Heart left ventricle (tissue), 16 donors: ENCODE measurements at regions not wholly inside any gene's neighbourhood (a gene's known extent, or its start where the extent isn't known, plus 50 kb on each side); places are given as distances from the start of the nearest gene placed in this dataset.

ENCODE experiments used
- ATAC-seq, 4 donors: fragments of 200-7000 bp; cut with Tn5 transposase; one replicate each; pipeline ENCODE4 v1.9.1; 2020 to 2022; ENCODE audit warnings: moderate library complexity in 4 of 4, mild to moderate bottlenecking in 3 of 4, moderate number of reproducible peaks in 1 of 4
- DNase-seq, 5 donors: peaks; one replicate each; pipeline ENCODE4 v3.0.0-alpha.2; 2020
- H3K27ac ChIP-seq, 12 donors: fragments of 200-600 bp; sonication (generic) in 4 of 12; one replicate each; pipeline versions ENCODE4 v1.5.0 to v1.8.0; 2016 to 2022; ENCODE audit warnings: mild to moderate bottlenecking in 2 of 12
- H3K27me3 ChIP-seq, 9 donors: fragments of 200-600 bp; sonication (generic) in 2 of 9; one replicate each; pipeline versions ENCODE4 v1.5.1 to v1.8.0; 2016 to 2022; ENCODE audit warnings: mild to moderate bottlenecking in 3 of 9
- H3K36me3 ChIP-seq, 9 donors: fragments of 200-600 bp; sonication (generic) in 2 of 9; one replicate each; pipeline versions ENCODE4 v1.5.0 to v1.8.0; 2018 to 2022; ENCODE audit warnings: mild to moderate bottlenecking in 2 of 9
- H3K4me1 ChIP-seq, 12 donors: fragments of 200-600 bp; sonication (generic) in 4 of 12; one replicate each; pipeline versions ENCODE4 v1.5.0 to v1.8.0; 2016 to 2022; ENCODE audit warnings: mild to moderate bottlenecking in 3 of 12
- H3K4me3 ChIP-seq, 12 donors: fragments of 200-600 bp; sonication (generic) in 4 of 12; one replicate each; pipeline versions ENCODE4 v1.5.0 to v1.8.0; 2017 to 2022; ENCODE audit warnings: mild to moderate bottlenecking in 9 of 12, moderate library complexity in 4 of 12
- H3K9me3 ChIP-seq, 12 donors: fragments of 200-600 bp; sonication (generic) in 4 of 12; one replicate each; pipeline versions ENCODE4 v1.5.0 to v1.8.0; 2016 to 2022; ENCODE audit warnings: mild to moderate bottlenecking in 1 of 12
- CTCF ChIP-seq, 12 donors: fragments of 200-600 bp; sonication (generic) in 4 of 12; IDR thresholded peaks; one replicate each; pipeline versions ENCODE4 v1.5.0 to v1.8.0; 2018 to 2022; ENCODE audit warnings: antibody characterized with exemption in 12 of 12, mild to moderate bottlenecking in 5 of 12
- POLR2A ChIP-seq, 2 donors: fragments of 450-650 bp; IDR thresholded peaks; one replicate each; pipeline ENCODE4 v1.6.1; 2017; ENCODE audit warnings: antibody characterized with exemption in 2 of 2, mild to moderate bottlenecking in 2 of 2, moderate library complexity in 2 of 2
- WGBS, 4 donors: extraction: QIAGEN DNeasy Blood & Tissue Kit in 2 of 4; methylation state at CpG; one replicate each; pipeline versions ENCODE4 v1.1.5 to v1.1.7; 2013 to 2018; 5-methylcytosine and 5-hydroxymethylcytosine counted together
- intact Hi-C, 10 donors: fragments of 100-400 bp; cut with DNase I; formaldehyde crosslinking; loops; one replicate each; pipeline versions ENCODE4 v1.11.1 to v1.14.2; 2022
- donor health status: ischemic (EF 13 %, LVEDD 7.1; RV severe dilation, severe dysfunction).
- donor health status: healthy with polysubstance abuse.
- donor health status: DM: no; HTN: yes; CAD: no.
- donor health status: DM: no; HTN: no; CAD: no.
- donor health status: ischemic (EF 25% LVEDD 6.9; RV normal size, moderate dysfunction).
- donor health status: ischemic (EF 25% LVEDD 5.7; RV mildly dilated, moderate dysfunction).
- donor health status: healthy.
- donor health status: DM: yes; HTN: yes; CAD: no.
- donor health status: ischemic (EF 35%, LVEDD 5.7; RV mildly dilated, moderate dysfunction).
- donor health status: nonischemic (EF 11% LVEDD 7.7; RV severe dilation, severe dysfunction).
- donor health status: DM: yes; HTN: yes; CAD: no.
- donor health status: PGD.
- donor health status: ischemic (EF 29% LVEDD 5.4; RV normal size, mild dysfunction).
- donor health status: nonischemic (EF 23%, LVEDD 6.1; RV moderate dilation, normal function).

- H3K27me3 ChIP-seq, result no peaks in the 10 kb centered on the region
- no peaks in the 10 kb centered on the region for H3K9me3 ChIP-seq
- TF ChIP-seq POLR2A (IDR thresholded peaks at IDR 0.05), result no peak
- no peak for TF ChIP-seq CTCF (IDR thresholded peaks at IDR 0.05)
- H3K36me3 ChIP-seq, result no peaks in the 10 kb centered on the region
- H3K4me1 ChIP-seq, result no peaks in the 10 kb centered on the region
- 14 to 47% (median 16%) methylated on average over 1 of the region's 1 CpG for WGBS, 4 donors
- intact Hi-C loops, result no loop called here
- no peak overlapping the region for H3K4me3 ChIP-seq
- no peak for DNase-seq
- H3K27ac ChIP-seq, result no peak overlapping the region
- ATAC-seq, result no peak
Measured at GRCh38 chrX:122941806-122942205, 242.3 kb upstream of the GRIA3 start.

- H3K27ac ChIP-seq, result no peak overlapping the region
- H3K36me3 ChIP-seq, result no peaks in the 10 kb centered on the region
- no peak for TF ChIP-seq CTCF (IDR thresholded peaks at IDR 0.05)
- no peaks in the 10 kb centered on the region for H3K4me1 ChIP-seq
- no peak for ATAC-seq
- no peaks in the 10 kb centered on the region for H3K9me3 ChIP-seq
- no peaks in the 10 kb centered on the region for H3K27me3 ChIP-seq
- no peak for DNase-seq
- WGBS, 4 donors, result 88 to 94% (median 92%) methylated on average over 3 of the region's 3 CpGs
- intact Hi-C loops, result no loop called here
- no peak overlapping the region for H3K4me3 ChIP-seq
Measured at GRCh38 chrX:122943918-122944317, 240.2 kb upstream of the GRIA3 start.

GRCh38 chrX:122945328-122945727 lies 238.8 kb upstream of the GRIA3 start:
- no peak overlapping the region for H3K27ac ChIP-seq
- no peak for ATAC-seq
- no peaks in the 10 kb centered on the region for H3K4me1 ChIP-seq
- no peaks in the 10 kb centered on the region for H3K9me3 ChIP-seq
- no peak for TF ChIP-seq POLR2A (IDR thresholded peaks at IDR 0.05)
- TF ChIP-seq CTCF (IDR thresholded peaks at IDR 0.05), result no peak
- WGBS, 4 donors, result 62 to 85% (median 68%) methylated on average over 4 of the region's 4 CpGs
- DNase-seq, result no peak
- no peaks in the 10 kb centered on the region for H3K27me3 ChIP-seq
- intact Hi-C loops, result no loop called here
- H3K36me3 ChIP-seq, result no peaks in the 10 kb centered on the region
- H3K4me3 ChIP-seq, result no peak overlapping the region

GRCh38 chrX:122972604-122973003 lies 211.5 kb upstream of the GRIA3 start:
- H3K27me3 ChIP-seq, result no peaks in the 10 kb centered on the region
- no peak for TF ChIP-seq CTCF (IDR thresholded peaks at IDR 0.05)
- no peak for TF ChIP-seq POLR2A (IDR thresholded peaks at IDR 0.05)
- no peak overlapping the region for H3K4me3 ChIP-seq
- DNase-seq (no peak), ATAC-seq (no peak)
- H3K36me3 ChIP-seq, result no peaks in the 10 kb centered on the region
- peaks cover 0 to 9% (median 0%) of the 10 kb centered on the region in 12 donors for H3K9me3 ChIP-seq
- intact Hi-C loops, result no loop called here
- WGBS, 4 donors, result 44 to 68% (median 49%) methylated on average over 2 of the region's 2 CpGs
- no peaks in the 10 kb centered on the region for H3K4me1 ChIP-seq
- no peak overlapping the region for H3K27ac ChIP-seq
